ENCODE measurements at regions not wholly inside any gene's neighbourhood (a gene's known extent, or its start where the extent isn't known, plus 50 kb on each side); places are given as distances from the start of the nearest gene placed in this dataset.

DNA sequence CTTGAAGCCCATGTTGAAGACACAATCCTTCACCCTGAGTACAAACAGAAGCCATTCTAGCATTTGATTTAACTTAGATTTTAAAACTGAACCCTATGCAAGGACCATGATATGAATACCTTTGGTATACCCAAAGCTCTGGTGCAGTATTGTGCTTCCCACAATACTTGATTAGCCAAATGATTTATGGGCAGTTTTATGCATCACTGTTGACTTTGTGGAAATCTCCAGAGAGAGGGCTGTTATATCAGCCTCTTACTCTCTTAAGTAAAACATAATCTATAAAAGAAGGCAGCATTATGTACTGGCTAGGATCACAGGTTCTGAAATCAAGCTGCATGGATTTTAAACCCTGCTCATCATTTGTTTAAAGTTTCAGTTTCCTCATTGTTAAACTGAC lies 762.8 kb downstream of the EFNA5 start:
- no peaks in the 10 kb centered on the region for H3K36me3 ChIP-seq
- in situ Hi-C loops (cut with MboI; ENCODE audit: low sequenced_read_pairs in 4 of 4) (no loop called here), intact Hi-C loops (cut with DNase I; ENCODE audit: low total_unique reads) (no loop called here)
- no peak overlapping the region for H3K27ac ChIP-seq
- ATAC-seq = no peak
- no peak for TF ChIP-seq CTCF (IDR thresholded peaks at IDR 0.05 in 4 of 5, conservative IDR thresholded peaks at IDR 0.05 in 1 of 5)
- TF ChIP-seq POLR2A (IDR thresholded peaks at IDR 0.05) = no peak
- no peaks in the 10 kb centered on the region for H3K9me3 ChIP-seq
- DNase-seq = no peak
- no peaks in the 10 kb centered on the region for H3K27me3 ChIP-seq
- no peaks in the 10 kb centered on the region for H3K4me1 ChIP-seq
- H3K4me3 ChIP-seq = no peak overlapping the region

DNA sequence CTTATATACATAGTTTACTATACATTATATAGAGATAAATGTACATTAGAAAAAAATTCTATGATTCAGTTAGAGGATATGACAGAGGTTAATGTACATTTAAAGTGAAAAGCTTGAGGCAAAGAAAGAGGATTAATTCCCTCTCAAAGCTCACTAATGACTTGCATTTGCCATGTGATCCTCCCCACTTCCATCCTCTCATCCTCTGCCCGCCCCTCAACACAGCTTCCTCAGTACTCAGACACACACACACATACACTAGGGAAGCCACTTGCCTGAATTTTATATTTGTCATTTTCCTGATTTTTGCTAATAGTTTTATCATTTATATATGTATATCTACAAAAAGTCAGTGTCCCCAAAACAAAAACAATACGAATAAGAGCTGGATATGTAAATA lies 764.5 kb downstream of the EFNA5 start:
- H3K27me3 ChIP-seq = no peaks in the 10 kb centered on the region
- ATAC-seq (no peak), DNase-seq (no peak)
- H3K4me3 ChIP-seq = no peak overlapping the region
- no peaks in the 10 kb centered on the region for H3K4me1 ChIP-seq
- H3K9me3 ChIP-seq = no peaks in the 10 kb centered on the region
- no peaks in the 10 kb centered on the region for H3K36me3 ChIP-seq
- no peak overlapping the region for H3K27ac ChIP-seq
- intact Hi-C loops (cut with DNase I; ENCODE audit: low total_unique reads) = no loop called here
- no peak for TF ChIP-seq CTCF (IDR thresholded peaks at IDR 0.05 in 4 of 5, conservative IDR thresholded peaks at IDR 0.05 in 1 of 5)
- no peak for TF ChIP-seq POLR2A (IDR thresholded peaks at IDR 0.05)
- in situ Hi-C loops (cut with MboI; ENCODE audit: low sequenced_read_pairs in 4 of 4) = no loop called here

- Histone ChIP-seq H3K9me3 (no peaks in the 10 kb centered on the region), H3K27me3 (no peaks in the 10 kb centered on the region), H3K27ac (no peak overlapping the region), H3K4me1 (no peaks in the 10 kb centered on the region), H3K36me3 (no peaks in the 10 kb centered on the region), H3K4me3 (no peak overlapping the region)
- DNase-seq (no peak), ATAC-seq (no peak)
- TF ChIP-seq CTCF (IDR thresholded peaks at IDR 0.05 in 4 of 5, conservative IDR thresholded peaks at IDR 0.05 in 1 of 5) (no peak), POLR2A (IDR thresholded peaks at IDR 0.05) (no peak)
- intact Hi-C loops (cut with DNase I; ENCODE audit: low total_unique reads) (no loop called here), in situ Hi-C loops (cut with MboI; ENCODE audit: low sequenced_read_pairs in 4 of 4) (no loop called here)
Observed at GRCh38 chr5:106894964-106895363, 775.8 kb downstream of the EFNA5 start.

GRCh38 chr5:106882035-106882434 lies 788.7 kb downstream of the EFNA5 start:
- Histone ChIP-seq H3K4me1 (no peaks in the 10 kb centered on the region), H3K36me3 (no peaks in the 10 kb centered on the region), H3K4me3 (no peak overlapping the region), H3K27me3 (no peaks in the 10 kb centered on the region), H3K27ac (no peak overlapping the region), H3K9me3 (no peaks in the 10 kb centered on the region)
- DNase-seq (no peak), ATAC-seq (no peak)
- intact Hi-C loops (cut with DNase I; ENCODE audit: low total_unique reads) = no loop called here
- TF ChIP-seq POLR2A (IDR thresholded peaks at IDR 0.05) (no peak), CTCF (IDR thresholded peaks at IDR 0.05 in 4 of 5, conservative IDR thresholded peaks at IDR 0.05 in 1 of 5) (no peak)
- in situ Hi-C loops (cut with MboI; ENCODE audit: low sequenced_read_pairs in 4 of 4) = no loop called here

- no peak overlapping the region for H3K27ac ChIP-seq
- no peaks in the 10 kb centered on the region for H3K27me3 ChIP-seq
- no peak for ATAC-seq
- TF ChIP-seq POLR2A (IDR thresholded peaks at IDR 0.05) (no peak), CTCF (IDR thresholded peaks at IDR 0.05 in 4 of 5, conservative IDR thresholded peaks at IDR 0.05 in 1 of 5) (no peak)
- no peaks in the 10 kb centered on the region for H3K4me1 ChIP-seq
- in situ Hi-C loops (cut with MboI; ENCODE audit: low sequenced_read_pairs in 4 of 4) (no loop called here), intact Hi-C loops (cut with DNase I; ENCODE audit: low total_unique reads) (no loop called here)
- H3K4me3 ChIP-seq = no peak overlapping the region
- no peak for DNase-seq
- no peaks in the 10 kb centered on the region for H3K9me3 ChIP-seq
- no peaks in the 10 kb centered on the region for H3K36me3 ChIP-seq
Observed at GRCh38 chr5:106880656-106881055, 790.1 kb downstream of the EFNA5 start.
